ENCODE measurements at regions not wholly inside any gene's neighbourhood (a gene's known extent, or its start where the extent isn't known, plus 50 kb on each side); places are given as distances from the start of the nearest gene placed in this dataset.

- no peak overlapping the region for H3K4me2 ChIP-seq (ENCODE audit: low read depth, low read length)
- H3K9ac ChIP-seq (ENCODE audit: insufficient read depth, low read depth, low read length), result no peak overlapping the region
- CTCF ChIA-PET (ENCODE audit: low intra/inter-chr PET ratio, low total read pairs), result no interaction called here
- H3K9me3 ChIP-seq (ENCODE audit: low read length), result no peaks in the 10 kb centered on the region
- no peaks in the 10 kb centered on the region for H3K79me2 ChIP-seq (ENCODE audit: insufficient read depth, low read length)
- FAIRE-seq, result no peak
- no peak for ATAC-seq
- in situ Hi-C loops (cut with HindIII; ENCODE audit: extremely low pct_ligation_motif_present, low pct_unique_long_range_greater_than_20kb) (no loop called here), intact Hi-C loops (cut with micrococcal nuclease; ENCODE audit: unreplicated experiment) (loop anchor here (10.0 kb wide), 1 partner anchor 71 kb away; no protein-coding TSS in a partner anchor)
- no peaks in the 10 kb centered on the region; a peak in 1 of 5 replicates for H3K27me3 ChIP-seq (ENCODE audit: control insufficient read depth in 1 of 2, insufficient read depth in 2 of 2, low read length in 2 of 2)
- no TSS peak for BruUV-seq (replicated peaks)
- DNase-seq (ENCODE audit: low spot score), result no peak
- no peak overlapping the region for H3K4me3 ChIP-seq (replicated peaks in 1 of 3; ENCODE audit: insufficient read depth in 1 of 3, low read depth in 2 of 3, low read length in 3 of 3)
- POLR2A ChIA-PET, result no interaction called here
- H3K4me1 ChIP-seq (ENCODE audit: insufficient read depth, low read length), result no peaks in the 10 kb centered on the region
- WGBS (ENCODE audit: low lambda C conversion rate), result 19% methylated on average over 3 of the region's 3 CpGs
- no peak overlapping the region for H2AFZ ChIP-seq (ENCODE audit: low read length)
- no peaks in the 10 kb centered on the region for H4K20me1 ChIP-seq (ENCODE audit: insufficient read depth, low read length)
- no peaks in the 10 kb centered on the region for H3K36me3 ChIP-seq (replicated peaks in 1 of 2; ENCODE audit: control insufficient read depth in 1 of 2, insufficient read depth in 2 of 2, low read length in 2 of 2)
- no peak overlapping the region for H3K27ac ChIP-seq (ENCODE audit: extremely low read length, insufficient read depth, low read length)
- TF ChIP-seq, protein P1, sequence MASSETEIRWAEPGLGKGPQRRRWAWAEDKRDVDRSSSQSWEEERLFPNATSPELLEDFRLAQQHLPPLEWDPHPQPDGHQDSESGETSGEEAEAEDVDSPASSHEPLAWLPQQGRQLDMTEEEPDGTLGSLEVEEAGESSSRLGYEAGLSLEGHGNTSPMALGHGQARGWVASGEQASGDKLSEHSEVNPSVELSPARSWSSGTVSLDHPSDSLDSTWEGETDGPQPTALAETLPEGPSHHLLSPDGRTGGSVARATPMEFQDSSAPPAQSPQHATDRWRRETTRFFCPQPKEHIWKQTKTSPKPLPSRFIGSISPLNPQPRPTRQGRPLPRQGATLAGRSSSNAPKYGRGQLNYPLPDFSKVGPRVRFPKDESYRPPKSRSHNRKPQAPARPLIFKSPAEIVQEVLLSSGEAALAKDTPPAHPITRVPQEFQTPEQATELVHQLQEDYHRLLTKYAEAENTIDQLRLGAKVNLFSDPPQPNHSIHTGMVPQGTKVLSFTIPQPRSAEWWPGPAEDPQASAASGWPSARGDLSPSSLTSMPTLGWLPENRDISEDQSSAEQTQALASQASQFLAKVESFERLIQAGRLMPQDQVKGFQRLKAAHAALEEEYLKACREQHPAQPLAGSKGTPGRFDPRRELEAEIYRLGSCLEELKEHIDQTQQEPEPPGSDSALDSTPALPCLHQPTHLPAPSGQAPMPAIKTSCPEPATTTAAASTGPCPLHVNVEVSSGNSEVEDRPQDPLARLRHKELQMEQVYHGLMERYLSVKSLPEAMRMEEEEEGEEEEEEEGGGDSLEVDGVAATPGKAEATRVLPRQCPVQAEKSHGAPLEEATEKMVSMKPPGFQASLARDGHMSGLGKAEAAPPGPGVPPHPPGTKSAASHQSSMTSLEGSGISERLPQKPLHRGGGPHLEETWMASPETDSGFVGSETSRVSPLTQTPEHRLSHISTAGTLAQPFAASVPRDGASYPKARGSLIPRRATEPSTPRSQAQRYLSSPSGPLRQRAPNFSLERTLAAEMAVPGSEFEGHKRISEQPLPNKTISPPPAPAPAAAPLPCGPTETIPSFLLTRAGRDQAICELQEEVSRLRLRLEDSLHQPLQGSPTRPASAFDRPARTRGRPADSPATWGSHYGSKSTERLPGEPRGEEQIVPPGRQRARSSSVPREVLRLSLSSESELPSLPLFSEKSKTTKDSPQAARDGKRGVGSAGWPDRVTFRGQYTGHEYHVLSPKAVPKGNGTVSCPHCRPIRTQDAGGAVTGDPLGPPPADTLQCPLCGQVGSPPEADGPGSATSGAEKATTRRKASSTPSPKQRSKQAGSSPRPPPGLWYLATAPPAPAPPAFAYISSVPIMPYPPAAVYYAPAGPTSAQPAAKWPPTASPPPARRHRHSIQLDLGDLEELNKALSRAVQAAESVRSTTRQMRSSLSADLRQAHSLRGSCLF (CRISPR knock-in tag; IDR thresholded peaks at IDR 0.05; ENCODE audit: borderline replicate concordance), result no peak
- TF ChIP-seq MYNN (CRISPR knock-in tag; IDR thresholded peaks at IDR 0.05; ENCODE audit: low read depth) (no peak), ZFP36L2 (CRISPR knock-in tag; IDR thresholded peaks at IDR 0.05) (no peak), ZNF143 (CRISPR knock-in tag; IDR thresholded peaks at IDR 0.05) (no peak), ZNF629 (CRISPR knock-in tag; conservative IDR thresholded peaks at IDR 0.05) (no peak), TRIM24 (CRISPR knock-in tag; IDR thresholded peaks at IDR 0.05) (no peak), ZNF333 (CRISPR knock-in tag; IDR thresholded peaks at IDR 0.05; ENCODE audit: borderline replicate concordance) (no peak), PAF1 (CRISPR knock-in tag; IDR thresholded peaks at IDR 0.05) (no peak), KMT2B (CRISPR knock-in tag; IDR thresholded peaks at IDR 0.05) (no peak), HNF4G (IDR thresholded peaks at IDR 0.05; ENCODE audit: borderline replicate concordance, low read depth, low read length) (no peak), HNF4G (CRISPR knock-in tag; IDR thresholded peaks at IDR 0.05; ENCODE audit: borderline replicate concordance, low read depth) (no peak), ZBTB46 (CRISPR knock-in tag; IDR thresholded peaks at IDR 0.05; ENCODE audit: borderline replicate concordance) (no peak), KLF9 (CRISPR knock-in tag; IDR thresholded peaks at IDR 0.05; ENCODE audit: low read depth) (no peak), FOXO1 (CRISPR knock-in tag; IDR thresholded peaks at IDR 0.05) (no peak)
- TF ChIP-seq, protein P2, sequence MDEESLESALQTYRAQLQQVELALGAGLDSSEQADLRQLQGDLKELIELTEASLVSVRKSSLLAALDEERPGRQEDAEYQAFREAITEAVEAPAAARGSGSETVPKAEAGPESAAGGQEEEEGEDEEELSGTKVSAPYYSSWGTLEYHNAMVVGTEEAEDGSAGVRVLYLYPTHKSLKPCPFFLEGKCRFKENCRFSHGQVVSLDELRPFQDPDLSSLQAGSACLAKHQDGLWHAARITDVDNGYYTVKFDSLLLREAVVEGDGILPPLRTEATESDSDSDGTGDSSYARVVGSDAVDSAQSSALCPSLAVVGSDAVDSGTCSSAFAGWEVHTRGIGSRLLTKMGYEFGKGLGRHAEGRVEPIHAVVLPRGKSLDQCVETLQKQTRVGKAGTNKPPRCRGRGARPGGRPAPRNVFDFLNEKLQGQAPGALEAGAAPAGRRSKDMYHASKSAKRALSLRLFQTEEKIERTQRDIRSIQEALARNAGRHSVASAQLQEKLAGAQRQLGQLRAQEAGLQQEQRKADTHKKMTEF (CRISPR knock-in tag; IDR thresholded peaks at IDR 0.05), result no peak
- TF ChIP-seq, protein P3, sequence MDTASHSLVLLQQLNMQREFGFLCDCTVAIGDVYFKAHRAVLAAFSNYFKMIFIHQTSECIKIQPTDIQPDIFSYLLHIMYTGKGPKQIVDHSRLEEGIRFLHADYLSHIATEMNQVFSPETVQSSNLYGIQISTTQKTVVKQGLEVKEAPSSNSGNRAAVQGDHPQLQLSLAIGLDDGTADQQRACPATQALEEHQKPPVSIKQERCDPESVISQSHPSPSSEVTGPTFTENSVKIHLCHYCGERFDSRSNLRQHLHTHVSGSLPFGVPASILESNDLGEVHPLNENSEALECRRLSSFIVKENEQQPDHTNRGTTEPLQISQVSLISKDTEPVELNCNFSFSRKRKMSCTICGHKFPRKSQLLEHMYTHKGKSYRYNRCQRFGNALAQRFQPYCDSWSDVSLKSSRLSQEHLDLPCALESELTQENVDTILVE (CRISPR knock-in tag; IDR thresholded peaks at IDR 0.05), result no peak
Measured at GRCh38 chr7:149696280-149696679, 77.1 kb downstream of the ZNF467 start.

Measured in HepG2 (cell line).